Stimulated activated CD8-positive, alpha-beta memory T cell treated with anti-CD3 and anti-CD28 coated beads, Interleukin-12 subunit alpha, Interleukin-12 subunit beta, amount 100 ng/mL, for 4 hours (primary cell): ENCODE measurements at regions not wholly inside any gene's neighbourhood (a gene's known extent, or its start where the extent isn't known, plus 50 kb on each side); places are given as distances from the start of the nearest gene placed in this dataset.
"Not testable (repeated sequence)": the region's sequence is repeated elsewhere in the genome, so short reads cannot be mapped to it uniquely, and the experiment has no call there.

Experiments
- DNase-seq: peaks from one replicate; pipeline ENCODE4 v3.0.0-alpha.2; 2020; ENCODE audit warnings: low read depth

- DNase-seq = no peak
These were observed 51.8 kb upstream of the AGR3 start for GRCh38 chr7:16933296-16934279.

- DNase-seq = no peak
These were observed 53.0 kb upstream of the AGR3 start for GRCh38 chr7:16934722-16935340.

- DNase-seq = no peak
These were observed 53.6 kb upstream of the AGR3 start for GRCh38 chr7:16935341-16935735.

GRCh38 chr7:16936626-16937422 is 55.0 kb upstream of the AGR3 start:
- DNase-seq = no peak

- no peak for DNase-seq
These were observed 57.4 kb upstream of the AGR3 start for GRCh38 chr7:16939161-16939560.

- no peak for DNase-seq
These were observed 59.0 kb upstream of the AGR3 start for GRCh38 chr7:16940776-16941175.

GRCh38 chr7:16942929-16943509 is 61.2 kb upstream of the AGR3 start:
- no peak for DNase-seq

GRCh38 chr7:16944936-16945335 is 63.2 kb upstream of the AGR3 start:
- DNase-seq = no peak

GRCh38 chr7:16945372-16945771 is 63.6 kb upstream of the AGR3 start:
- no peak for DNase-seq

GRCh38 chr7:16948110-16948509 is 66.3 kb upstream of the AGR3 start:
- not testable (repeated sequence) for DNase-seq

- DNase-seq = no peak
These were observed 69.8 kb upstream of the AGR3 start for GRCh38 chr7:16951483-16952080.

- DNase-seq = no peak
These were observed 72.5 kb upstream of the AGR3 start for GRCh38 chr7:16954321-16954720.

GRCh38 chr7:16958724-16959123 is 76.9 kb upstream of the AGR3 start:
- no peak for DNase-seq

- no peak for DNase-seq
These were observed 78.7 kb upstream of the AGR3 start for GRCh38 chr7:16960337-16960965.

GRCh38 chr7:16961641-16962040 is 79.9 kb upstream of the AGR3 start:
- no peak for DNase-seq

- no peak for DNase-seq
These were observed 81.3 kb upstream of the AGR3 start for GRCh38 chr7:16963044-16963443.

- DNase-seq = not testable (repeated sequence)
These were observed 83.9 kb upstream of the AGR3 start for GRCh38 chr7:16965697-16966096.

GRCh38 chr7:16967300-16967811 is 85.6 kb upstream of the AGR3 start:
- DNase-seq = no peak

- no peak for DNase-seq
These were observed 89.1 kb upstream of the AGR3 start for GRCh38 chr7:16970732-16971482.

GRCh38 chr7:16975712-16976111 is 93.9 kb upstream of the AGR3 start:
- DNase-seq = no peak
